Stomach (tissue), 8 donors: ENCODE measurements at regions not wholly inside any gene's neighbourhood (a gene's known extent, or its start where the extent isn't known, plus 50 kb on each side); places are given as distances from the start of the nearest gene placed in this dataset.
"Not testable (repeated sequence)": the region's sequence is repeated elsewhere in the genome, so short reads cannot be mapped to it uniquely, and the experiment has no call there.

ENCODE experiments used
- DNase-seq, 2 donors: peaks; one replicate each; pipeline versions ENCODE4 v3.0.0 to v3.0.0-alpha.2; 2013 to 2019
- H3K27ac ChIP-seq, 5 donors: fragments of 200-600 bp in 4 of 5; sonication (generic) in 4 of 5; one replicate each; pipeline ENCODE4 v1.5.1; 2013 to 2019; ENCODE audit warnings: mild to moderate bottlenecking in 1 of 5, moderate library complexity in 1 of 5
- H3K27me3 ChIP-seq, 3 donors: fragments of 200-600 bp; sonication (generic); one replicate each; pipeline ENCODE4 v1.5.1; 2017 to 2019; ENCODE audit warnings: mixed run types in 1 of 3
- H3K36me3 ChIP-seq, 4 donors: fragments of 200-600 bp; sonication (generic); 1 replicate in 3 of 4; 2 replicates in 1 of 4; pipeline ENCODE4 v1.5.1; 2016 to 2019
- H3K4me1 ChIP-seq, 4 donors: fragments of 200-600 bp; sonication (generic); one replicate each; pipeline ENCODE4 v1.5.1; 2016 to 2019
- H3K4me3 ChIP-seq, 4 donors: fragments of 200-600 bp; sonication (generic) in 3 of 4; one replicate each; pipeline ENCODE4 v1.5.1; 2016 to 2019; ENCODE audit warnings: mild to moderate bottlenecking in 1 of 4
- H3K9me3 ChIP-seq, 4 donors: fragments of 200-600 bp; sonication (generic); one replicate each; pipeline ENCODE4 v1.5.1; 2016 to 2019
- WGBS, 5 donors: extraction: QIAGEN DNeasy Blood & Tissue Kit in 3 of 5; methylation state at CpG; one replicate each; pipeline versions ENCODE4 v1.1.5 to v1.1.7; 2013 to 2018; 5-methylcytosine and 5-hydroxymethylcytosine counted together
- intact Hi-C: fragments of 100-400 bp; cut with DNase I; formaldehyde crosslinking; loops from one replicate; pipeline ENCODE4 v1.15.1; 2023; ENCODE audit warnings: low total_unique reads
- donor health status: healthy with polysubstance abuse.
- donor health status: Bipolar disorder and iron deficiency.
- donor health status: healthy.

DNA sequence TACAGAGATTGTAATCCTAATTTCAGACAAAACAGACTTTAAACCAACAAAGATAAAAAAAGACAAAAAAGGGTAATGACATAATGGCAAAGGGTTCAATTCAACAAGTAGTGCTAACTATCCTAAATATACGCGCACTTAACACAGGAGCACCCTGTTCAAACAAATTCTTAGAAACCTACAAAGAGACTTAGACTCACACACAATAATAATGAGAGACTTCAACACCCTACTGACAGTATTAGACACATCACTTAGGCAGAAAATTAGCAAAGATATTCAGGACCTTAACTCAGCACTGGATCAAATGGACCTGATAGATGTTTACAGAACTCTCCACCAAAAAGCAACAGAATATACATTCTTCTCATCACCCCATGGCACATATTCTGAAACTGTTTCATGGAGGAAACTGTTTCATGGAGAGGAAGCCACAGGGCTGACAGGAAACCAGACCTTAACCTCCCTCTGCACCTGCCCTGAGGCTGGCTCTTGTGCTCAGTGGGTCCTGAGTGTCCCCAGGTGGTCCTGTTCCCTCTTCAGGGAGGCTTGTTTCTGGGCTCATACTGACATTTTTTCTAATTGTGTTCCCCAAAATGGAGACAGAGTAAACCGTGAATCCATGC, 54.7 kb downstream of the OR4M2 start:
- H3K27ac ChIP-seq, H3K27me3 ChIP-seq, intact Hi-C loops, H3K9me3 ChIP-seq, H3K4me1 ChIP-seq, H3K36me3 ChIP-seq, H3K4me3 ChIP-seq, DNase-seq: not testable (repeated sequence)
- WGBS, 5 donors: no CpG with 5 or more reads among the region's 3 CpGs

DNA sequence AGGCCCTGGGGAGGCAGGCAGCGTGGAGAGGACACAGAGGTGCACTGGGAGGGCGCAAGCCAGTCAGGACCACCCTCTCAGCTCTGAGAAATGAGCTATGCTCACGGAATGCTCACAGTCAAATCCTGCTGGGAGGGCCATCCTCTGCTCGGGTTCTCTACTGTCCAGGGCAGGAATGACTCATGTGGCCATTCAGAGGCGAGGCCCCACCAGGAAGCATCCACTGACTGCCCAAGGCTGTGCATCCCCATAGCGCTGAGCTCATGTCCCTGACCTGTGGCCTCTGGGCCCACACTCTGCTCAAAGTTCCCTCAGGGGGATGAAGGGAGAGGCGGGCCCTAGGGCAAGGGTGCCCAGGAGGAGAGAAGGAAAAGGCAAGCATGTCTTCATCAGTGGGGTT, 57.2 kb downstream of the OR4M2 start:
- H3K4me1 ChIP-seq, H3K9me3 ChIP-seq, H3K27me3 ChIP-seq, H3K4me3 ChIP-seq, intact Hi-C loops, H3K36me3 ChIP-seq, H3K27ac ChIP-seq, DNase-seq: not testable (repeated sequence)
- WGBS, 5 donors: no CpG with 5 or more reads among the region's 7 CpGs

DNA sequence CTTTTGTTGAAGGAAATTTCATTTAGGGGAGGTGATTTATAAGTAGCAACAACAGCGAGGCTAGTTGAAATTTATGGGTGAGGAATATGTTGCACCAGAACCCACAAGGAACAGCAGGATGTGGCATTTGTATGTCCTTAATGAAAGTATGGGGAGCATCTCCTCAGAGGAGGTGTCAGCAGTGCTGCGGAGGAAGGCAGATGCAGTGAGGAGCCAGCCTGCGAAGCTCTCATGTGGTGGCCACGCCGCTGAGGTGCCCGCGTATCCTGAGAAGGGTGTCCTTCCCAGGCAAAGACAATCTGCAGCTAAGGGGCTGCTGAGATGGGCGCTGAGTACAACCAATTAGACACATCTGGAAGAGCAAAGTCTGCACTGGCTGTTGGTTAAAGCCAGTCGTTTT, 60.8 kb downstream of the OR4M2 start:
- H3K9me3 ChIP-seq, H3K36me3 ChIP-seq, H3K4me3 ChIP-seq, H3K27me3 ChIP-seq, H3K27ac ChIP-seq, DNase-seq, intact Hi-C loops, H3K4me1 ChIP-seq: not testable (repeated sequence)
- WGBS, 5 donors: no CpG with 5 or more reads among the region's 9 CpGs

DNA sequence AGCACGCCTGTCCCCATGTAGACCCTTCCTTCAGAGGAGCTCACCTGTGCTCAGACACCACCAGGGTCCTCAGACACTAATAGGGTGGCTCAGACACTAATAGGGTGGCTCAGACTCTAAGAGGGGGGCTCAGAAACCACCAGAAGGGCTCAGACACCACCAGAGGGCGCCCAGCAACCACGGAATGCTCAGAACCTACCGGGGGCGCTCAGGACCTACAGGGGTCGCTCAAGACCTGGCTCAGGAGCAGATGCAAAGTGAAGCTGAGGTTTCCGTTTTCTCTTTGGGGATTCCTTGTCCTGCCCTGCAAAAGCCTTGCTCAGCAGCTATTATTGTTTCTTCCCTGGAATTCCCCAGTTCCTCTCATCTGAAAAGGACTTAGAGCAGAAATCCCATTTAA, 67.8 kb downstream of the OR4M2 start:
- H3K9me3 ChIP-seq, DNase-seq, H3K4me3 ChIP-seq, intact Hi-C loops, H3K36me3 ChIP-seq, H3K27ac ChIP-seq, H3K4me1 ChIP-seq, H3K27me3 ChIP-seq: not testable (repeated sequence)
- WGBS, 5 donors: no CpG with 5 or more reads among the region's 7 CpGs

DNA sequence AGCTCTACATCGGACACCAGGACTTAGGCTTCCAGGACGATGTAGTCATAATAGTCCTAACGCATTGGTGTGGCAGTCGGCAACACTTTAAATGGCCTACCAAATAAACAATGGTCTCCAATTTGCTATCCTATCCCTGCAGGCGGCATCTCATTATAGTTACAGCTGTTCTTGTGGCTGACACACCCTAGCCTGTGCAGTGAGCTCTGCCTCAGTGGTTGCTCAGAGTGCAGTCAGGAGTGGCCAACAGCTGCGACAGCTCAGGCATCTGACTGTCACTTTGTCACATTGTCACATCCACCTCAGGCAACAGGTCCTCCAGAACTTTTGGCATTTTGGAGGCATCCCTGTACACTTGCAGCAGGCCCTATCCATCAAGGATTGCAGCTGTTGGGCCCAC, 77.9 kb downstream of the OR4M2 start:
- DNase-seq, H3K27ac ChIP-seq, H3K4me3 ChIP-seq, intact Hi-C loops, H3K4me1 ChIP-seq, H3K27me3 ChIP-seq, H3K9me3 ChIP-seq, H3K36me3 ChIP-seq: not testable (repeated sequence)
- WGBS, 5 donors: no CpG with 5 or more reads among the region's 6 CpGs

DNA sequence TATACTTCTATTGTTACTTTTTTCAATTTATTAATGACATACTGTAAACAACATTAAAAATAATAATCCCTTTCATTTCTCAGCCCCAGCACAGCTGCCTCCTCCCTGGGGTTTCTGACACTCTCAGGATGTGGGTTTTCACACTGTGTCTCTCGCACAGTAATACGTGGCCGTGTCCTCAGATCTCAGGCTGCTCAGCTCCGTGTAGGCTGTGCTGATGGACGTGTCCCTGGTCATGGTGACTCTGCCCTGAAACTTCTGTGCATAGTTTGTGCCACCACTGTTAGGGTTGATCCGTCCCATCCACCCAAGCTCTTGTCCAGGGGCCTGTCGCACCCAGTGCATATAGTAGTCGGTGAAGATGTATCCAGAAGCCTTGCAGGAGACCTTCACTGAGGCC, 80.0 kb downstream of the OR4M2 start:
- no CpG with 5 or more reads among the region's 8 CpGs for WGBS, 5 donors

DNA sequence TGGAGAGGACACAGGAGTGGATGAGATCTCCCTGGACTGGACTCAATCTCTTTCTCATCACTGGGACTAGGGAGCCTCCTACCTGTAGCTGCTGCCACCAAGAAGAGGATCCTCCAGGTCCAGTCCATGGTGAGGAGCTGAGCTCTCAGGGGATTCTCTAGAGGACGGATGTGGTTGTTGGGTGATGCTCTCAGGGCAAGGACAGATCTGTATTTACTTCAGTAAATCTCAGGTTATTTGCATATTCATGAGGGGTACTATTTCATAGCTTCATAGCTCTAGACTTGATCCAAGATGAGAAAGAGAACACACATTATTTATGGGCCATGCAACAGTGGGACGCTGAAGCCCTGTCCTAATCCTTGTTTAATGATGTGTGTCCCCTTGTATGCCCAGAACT, 80.4 kb downstream of the OR4M2 start:
- H3K9me3 ChIP-seq, H3K36me3 ChIP-seq, H3K27me3 ChIP-seq, intact Hi-C loops, DNase-seq, H3K4me1 ChIP-seq, H3K27ac ChIP-seq, H3K4me3 ChIP-seq: not testable (repeated sequence)
- no CpG with 5 or more reads among the region's 2 CpGs for WGBS, 5 donors

More for the DNA sequence above, 80.0 kb downstream of the OR4M2 start:
- H3K27ac ChIP-seq, H3K27me3 ChIP-seq, H3K4me1 ChIP-seq, H3K36me3 ChIP-seq, H3K4me3 ChIP-seq, DNase-seq, H3K9me3 ChIP-seq, intact Hi-C loops: not testable (repeated sequence)

DNA sequence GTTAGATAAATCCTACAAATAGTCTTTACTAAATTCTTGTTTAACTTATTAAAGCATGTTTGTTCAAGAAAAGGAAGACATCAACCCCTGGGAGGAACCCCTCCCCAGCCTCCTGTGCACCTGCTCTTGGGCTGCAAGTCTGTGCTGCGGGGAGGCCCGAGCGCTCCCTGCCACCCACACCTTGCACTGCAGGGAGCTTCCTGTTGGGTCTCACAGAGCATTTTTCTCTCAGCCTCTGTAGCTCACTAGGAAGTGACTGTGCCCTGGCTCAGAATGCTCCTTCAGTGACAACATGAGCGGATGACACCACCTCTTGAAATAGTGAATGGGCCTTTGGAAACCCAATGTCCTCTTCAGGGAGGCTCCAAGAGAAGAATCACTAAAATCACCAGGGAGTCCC, 81.1 kb downstream of the OR4M2 start:
- no CpG with 5 or more reads among the region's 4 CpGs for WGBS, 5 donors
- intact Hi-C loops, H3K9me3 ChIP-seq, H3K4me1 ChIP-seq, DNase-seq, H3K27me3 ChIP-seq, H3K27ac ChIP-seq, H3K4me3 ChIP-seq, H3K36me3 ChIP-seq: not testable (repeated sequence)

DNA sequence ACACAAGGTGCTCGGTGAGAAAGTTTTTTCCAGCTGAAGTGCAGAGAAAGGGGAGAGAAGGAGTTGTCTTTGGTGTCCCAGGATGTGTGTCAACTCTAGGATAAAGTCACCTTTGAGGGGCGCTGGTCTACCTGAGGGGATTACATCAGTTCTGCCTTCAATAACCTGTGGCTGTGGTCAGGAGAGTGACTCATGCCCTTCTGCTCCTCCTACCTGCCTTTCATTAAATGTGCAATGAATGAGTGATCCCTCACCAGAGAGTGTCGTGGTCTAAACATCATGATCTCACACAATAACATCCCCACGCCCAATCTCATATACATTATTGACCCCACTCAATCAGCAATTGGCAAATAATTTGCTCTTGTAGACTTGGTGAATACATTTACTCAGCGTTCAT, 83.4 kb downstream of the OR4M2 start:
- H3K36me3 ChIP-seq, H3K9me3 ChIP-seq, H3K27me3 ChIP-seq, H3K4me3 ChIP-seq, DNase-seq, H3K27ac ChIP-seq, intact Hi-C loops, H3K4me1 ChIP-seq: not testable (repeated sequence)
- WGBS, 5 donors: no CpG with 5 or more reads among the region's 5 CpGs

DNA sequence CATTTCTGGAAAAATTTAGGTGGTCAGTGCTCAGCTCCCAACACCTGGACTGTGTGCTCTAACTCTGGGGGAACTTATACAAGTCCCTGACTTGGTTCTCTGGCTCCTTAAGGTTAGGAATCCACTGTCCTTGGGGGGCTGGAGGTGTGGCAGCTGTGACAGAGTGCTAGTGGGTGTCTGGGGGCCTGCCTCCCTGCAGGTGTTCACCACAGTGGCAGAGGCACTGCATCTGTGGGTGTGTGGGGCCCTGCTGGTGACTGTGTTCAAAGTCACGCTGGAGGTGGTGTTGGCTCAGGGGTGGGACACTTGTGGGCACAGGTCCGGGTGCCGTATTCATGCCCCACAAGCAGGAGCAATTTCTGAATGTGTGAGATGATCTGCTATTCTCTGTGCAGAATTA, 87.2 kb downstream of the OR4M2 start:
- H3K4me3 ChIP-seq, H3K9me3 ChIP-seq, intact Hi-C loops, DNase-seq, H3K4me1 ChIP-seq, H3K36me3 ChIP-seq, H3K27ac ChIP-seq, H3K27me3 ChIP-seq: not testable (repeated sequence)
- WGBS, 5 donors: no CpG with 5 or more reads among the region's 3 CpGs

DNA sequence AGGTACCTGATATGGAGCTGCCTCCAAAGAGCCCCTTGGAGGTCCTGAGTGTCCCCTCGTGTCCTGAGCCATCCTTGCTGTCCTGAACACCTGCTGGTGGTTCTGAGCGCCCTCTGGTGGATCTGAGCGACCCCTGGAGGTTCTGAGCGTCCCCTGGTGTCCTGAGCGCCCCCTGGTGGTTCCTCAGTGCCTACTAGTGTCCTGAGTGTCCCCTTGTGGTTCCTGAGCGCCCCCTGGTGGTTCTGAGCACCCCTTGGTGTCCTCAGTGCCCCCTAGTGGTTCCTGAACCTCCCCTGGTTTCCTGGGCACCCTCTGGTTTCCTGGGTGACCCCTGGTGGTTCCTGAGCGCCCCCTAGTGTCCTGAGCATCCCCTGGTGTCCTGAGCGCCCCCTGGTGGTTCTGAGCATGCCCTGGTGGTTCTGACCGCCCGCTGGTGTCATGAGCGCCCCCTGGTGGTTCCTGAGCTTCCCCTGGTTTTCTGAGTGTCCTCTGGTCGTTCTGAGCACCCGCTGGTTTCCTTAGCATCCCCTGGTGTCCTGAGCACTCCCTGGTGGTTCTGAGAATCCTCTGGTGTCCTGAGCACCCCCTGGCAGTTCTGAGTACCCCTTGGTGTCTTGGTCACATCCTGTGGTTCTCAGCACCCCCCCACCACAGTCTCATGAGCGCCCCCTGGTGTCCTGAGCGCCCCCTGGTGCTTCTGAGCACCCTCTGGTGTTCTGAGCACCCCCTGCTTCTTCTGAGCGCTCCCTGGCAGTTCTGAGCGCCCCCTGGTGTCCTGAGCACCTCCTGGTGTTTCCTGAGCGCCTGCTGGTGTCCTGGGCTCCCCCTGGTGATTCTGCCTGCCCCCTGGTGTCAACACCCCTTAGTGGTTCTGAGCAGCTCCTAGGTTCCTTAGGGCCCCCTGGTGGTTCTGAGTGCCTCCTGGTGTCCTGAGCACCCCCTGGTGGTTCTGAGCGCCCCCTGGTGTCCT, 93.0 kb downstream of the OR4M2 start:
- H3K27me3 ChIP-seq, H3K36me3 ChIP-seq, DNase-seq, H3K9me3 ChIP-seq, H3K4me1 ChIP-seq, H3K27ac ChIP-seq, H3K4me3 ChIP-seq, intact Hi-C loops: not testable (repeated sequence)
- WGBS, 5 donors: no CpG with 5 or more reads among the region's 19 CpGs

DNA sequence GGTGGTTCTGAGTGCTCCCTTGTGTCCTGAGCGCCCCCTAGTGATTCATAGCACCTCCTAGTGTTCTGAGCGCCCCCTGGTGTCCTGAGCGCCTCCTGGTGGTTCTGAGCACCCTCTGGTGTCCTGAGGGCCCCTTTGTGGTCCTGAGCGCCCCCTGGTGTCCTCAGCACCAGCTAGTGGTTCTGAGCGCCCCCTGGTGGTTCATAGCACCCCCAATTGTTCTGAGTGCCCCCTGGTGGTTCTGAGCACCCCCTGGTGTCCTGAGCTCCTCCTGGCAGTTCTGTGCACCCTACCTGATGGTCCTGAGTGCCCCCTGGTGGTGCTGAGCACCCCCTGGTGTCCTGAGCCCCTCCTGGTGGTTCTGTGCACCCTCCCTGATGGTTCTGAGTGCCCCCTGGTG, 93.8 kb downstream of the OR4M2 start:
- H3K27ac ChIP-seq, H3K27me3 ChIP-seq, DNase-seq, H3K4me3 ChIP-seq, H3K36me3 ChIP-seq, H3K4me1 ChIP-seq, H3K9me3 ChIP-seq, intact Hi-C loops: not testable (repeated sequence)
- no CpG with 5 or more reads among the region's 5 CpGs for WGBS, 5 donors
